Endodermal cell (in vitro differentiated cells): ENCODE measurements at regions not wholly inside any gene's neighbourhood (a gene's known extent, or its start where the extent isn't known, plus 50 kb on each side); places are given as distances from the start of the nearest gene placed in this dataset.
A peak's percentile ranks its signal among the peaks of the same experiment; 100 is the strongest.
"Not testable (repeated sequence)": the region's sequence is repeated elsewhere in the genome, so short reads cannot be mapped to it uniquely, and the experiment has no call there.

Experiments used
- DNase-seq: peaks from one replicate; pipeline ENCODE4 v3.0.0-alpha.2; 2017
- H3K27ac ChIP-seq: 2 replicates; pipeline ENCODE4 v1.5.1; 2013; ENCODE audit warnings: mild to moderate bottlenecking, low read depth, low read length, moderate library complexity
- H3K27me3 ChIP-seq: 2 replicates; pipeline ENCODE4 v1.6.1; 2013; ENCODE audit warnings: mild to moderate bottlenecking, low read length, moderate library complexity; ENCODE audit not compliant: insufficient read depth, control insufficient read depth, poor library complexity, severe bottlenecking
- H3K36me3 ChIP-seq: 2 replicates; pipeline ENCODE4 v1.7.0; 2013; ENCODE audit warnings: mild to moderate bottlenecking, low read length, moderate library complexity; ENCODE audit not compliant: control insufficient read depth, insufficient read depth
- H3K4me1 ChIP-seq: one replicate; pipeline ENCODE4 v1.7.0; 2013; ENCODE audit warnings: low read length; ENCODE audit not compliant: control insufficient read depth, insufficient read depth
- H3K4me3 ChIP-seq: 2 replicates; pipeline ENCODE4 v1.5.1; 2013; ENCODE audit warnings: mild to moderate bottlenecking, low read length, moderate library complexity
- H3K9ac ChIP-seq: 2 replicates; pipeline ENCODE4 v1.6.1; 2013; ENCODE audit warnings: mild to moderate bottlenecking, low read length, moderate library complexity; ENCODE audit not compliant: poor library complexity, severe bottlenecking; ENCODE audit errors: extremely low read depth
- H3K9me3 ChIP-seq: 2 replicates; pipeline ENCODE4 v1.6.1; 2013; ENCODE audit warnings: mild to moderate bottlenecking, low read length, moderate library complexity; ENCODE audit not compliant: control insufficient read depth
- H3K27ac Mint-ChIP-seq: 2 replicates; pipeline ENCODE4 v1.8.0; 2020; ENCODE audit warnings: mixed read lengths
- H3K27me3 Mint-ChIP-seq: 2 replicates; pipeline ENCODE4 v1.8.0; 2021; ENCODE audit warnings: mild to moderate bottlenecking, mixed read lengths; ENCODE audit not compliant: insufficient read depth
- H3K36me3 Mint-ChIP-seq: 2 replicates; pipeline ENCODE4 v1.8.0; 2020; ENCODE audit warnings: low read depth, mixed read lengths
- H3K4me1 Mint-ChIP-seq: 2 replicates; pipeline ENCODE4 v1.8.0; 2020; ENCODE audit warnings: mixed read lengths
- H3K4me3 Mint-ChIP-seq: 2 replicates; pipeline ENCODE4 v1.8.0; 2020; ENCODE audit warnings: mild to moderate bottlenecking, moderate library complexity, mixed read lengths
- H3K9me3 Mint-ChIP-seq: 2 replicates; pipeline ENCODE4 v1.8.0; 2020; ENCODE audit warnings: mild to moderate bottlenecking, mixed read lengths
- WGBS, 2 experiments: methylation state at CpG; one replicate each; pipeline versions ENCODE4 v1.1.5 to v1.1.7; 2013; ENCODE audit warnings: missing lambda C conversion rate in 2 of 2, mixed read lengths in 1 of 2; ENCODE audit not compliant: insufficient coverage in 1 of 2, insufficient read length in 1 of 2; 5-methylcytosine and 5-hydroxymethylcytosine counted together

- H3K4me3 Mint-ChIP-seq, H3K9ac ChIP-seq, H3K9me3 Mint-ChIP-seq, DNase-seq, H3K4me1 ChIP-seq, H3K27ac ChIP-seq, H3K36me3 ChIP-seq, H3K36me3 Mint-ChIP-seq, H3K4me1 Mint-ChIP-seq, H3K27me3 Mint-ChIP-seq, H3K9me3 ChIP-seq, H3K27ac Mint-ChIP-seq, H3K4me3 ChIP-seq, H3K27me3 ChIP-seq: not testable (repeated sequence)
- 100% methylated on average over 2 of the region's 2 CpGs; no CpG with 5 or more reads in 1 of the 2 experiments for WGBS, 2 experiments
Observed at GRCh38 chr9:40097992-40098391, 742.5 kb downstream of the SPATA31A1 start.

GRCh38 chr9:40106003-40106782 is 750.7 kb downstream of the SPATA31A1 start:
- H3K27me3 ChIP-seq, H3K4me3 ChIP-seq, H3K4me1 Mint-ChIP-seq, H3K36me3 Mint-ChIP-seq, H3K27me3 Mint-ChIP-seq, H3K9me3 Mint-ChIP-seq, H3K9me3 ChIP-seq, H3K27ac ChIP-seq, H3K9ac ChIP-seq, H3K4me1 ChIP-seq, H3K36me3 ChIP-seq: not testable (repeated sequence)
- Mint-ChIP-seq H3K27ac (peak overlapping the region; percentile 35), H3K4me3 (peak overlapping the region; percentile 74)
- no CpG with 5 or more reads among the region's 71 CpGs for WGBS, 2 experiments
- peak; percentile 54 for DNase-seq

DNA sequence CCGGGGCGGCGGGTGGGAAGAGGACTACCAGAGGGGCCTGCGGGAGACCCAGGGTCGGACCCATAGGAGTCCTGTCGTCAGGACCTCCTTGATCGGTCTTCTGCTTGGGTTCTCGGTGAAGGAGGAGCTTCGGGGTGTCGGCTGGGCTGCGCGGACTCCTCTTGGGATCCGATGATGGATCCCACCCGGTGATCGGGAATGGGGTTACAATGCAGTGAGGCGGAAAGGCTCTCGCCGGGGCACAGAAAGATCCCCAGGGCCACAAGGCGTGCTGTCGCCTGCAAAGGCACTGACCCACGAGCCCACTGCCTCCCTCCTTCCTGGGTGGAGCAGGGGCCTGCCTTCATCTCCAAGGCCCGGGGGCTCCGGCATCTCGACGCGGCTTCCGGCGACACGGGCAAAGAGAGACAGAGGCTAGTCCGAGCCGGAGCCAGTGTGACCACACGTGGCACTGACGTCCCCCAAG is 751.3 kb downstream of the SPATA31A1 start:
- H3K27ac Mint-ChIP-seq, H3K4me1 Mint-ChIP-seq, H3K27ac ChIP-seq, H3K36me3 ChIP-seq, H3K9me3 Mint-ChIP-seq, H3K9ac ChIP-seq, H3K36me3 Mint-ChIP-seq, DNase-seq, H3K9me3 ChIP-seq, H3K27me3 Mint-ChIP-seq, H3K4me3 ChIP-seq, H3K27me3 ChIP-seq, H3K4me1 ChIP-seq: not testable (repeated sequence)
- WGBS, 2 experiments: no CpG with 5 or more reads among the region's 33 CpGs
- H3K4me3 Mint-ChIP-seq: peak overlapping the region; percentile 74

DNA sequence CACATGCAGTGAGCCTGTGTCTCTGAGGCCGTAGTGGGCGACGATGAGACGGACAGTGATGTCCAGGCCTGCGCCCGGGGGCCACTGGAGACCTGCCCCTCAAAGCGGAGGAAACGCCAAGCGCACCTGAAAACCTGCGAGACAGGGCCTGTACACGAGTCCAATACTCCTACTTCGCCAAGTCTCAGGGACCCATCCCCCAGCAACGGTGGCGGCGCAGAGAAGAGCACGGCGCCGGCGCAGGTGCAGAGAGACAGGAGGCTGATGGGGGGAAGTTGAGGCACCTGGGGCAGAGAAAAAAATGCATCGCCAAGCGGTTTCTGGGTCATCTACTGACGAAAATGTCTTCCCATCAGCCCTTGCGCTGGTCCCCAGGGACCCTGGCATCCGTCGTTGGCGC is 751.8 kb downstream of the SPATA31A1 start:
- not testable (repeated sequence) for H3K27me3 Mint-ChIP-seq, H3K9me3 ChIP-seq, H3K9ac ChIP-seq, H3K4me3 Mint-ChIP-seq, H3K4me3 ChIP-seq, H3K4me1 ChIP-seq, H3K36me3 Mint-ChIP-seq, H3K27me3 ChIP-seq, DNase-seq, H3K27ac Mint-ChIP-seq, H3K4me1 Mint-ChIP-seq, H3K27ac ChIP-seq, H3K36me3 ChIP-seq, H3K9me3 Mint-ChIP-seq
- WGBS, 2 experiments: no CpG with 5 or more reads among the region's 26 CpGs

DNA sequence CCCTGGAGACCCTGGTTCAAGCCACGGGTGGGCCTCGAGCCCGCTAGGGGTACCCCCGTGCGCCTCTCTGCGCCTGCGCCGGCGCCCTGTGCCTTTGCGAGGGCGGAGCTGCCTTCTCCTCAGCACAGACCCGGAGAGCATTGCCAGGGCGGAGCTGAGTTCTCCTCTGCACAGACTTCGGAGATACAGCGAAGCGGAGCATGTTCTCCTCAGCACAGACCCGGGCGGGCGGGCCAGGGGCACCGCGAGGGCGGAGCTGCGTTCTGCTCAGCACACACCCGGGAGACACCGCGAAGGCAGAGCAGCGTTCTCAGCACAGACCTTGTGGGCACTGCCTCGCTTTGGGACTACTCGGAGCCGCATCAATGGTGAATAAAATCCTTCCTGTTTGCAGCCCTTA is 753.0 kb downstream of the SPATA31A1 start:
- not testable (repeated sequence) for H3K9me3 ChIP-seq, H3K4me1 Mint-ChIP-seq, H3K36me3 ChIP-seq, DNase-seq, H3K36me3 Mint-ChIP-seq, H3K27ac Mint-ChIP-seq, H3K4me1 ChIP-seq, H3K27ac ChIP-seq, H3K27me3 ChIP-seq, H3K4me3 ChIP-seq, H3K9me3 Mint-ChIP-seq, H3K9ac ChIP-seq, H3K27me3 Mint-ChIP-seq, H3K4me3 Mint-ChIP-seq
- no CpG with 5 or more reads among the region's 30 CpGs for WGBS, 2 experiments

GRCh38 chr9:40110751-40111150 is 755.3 kb downstream of the SPATA31A1 start:
- not testable (repeated sequence) for H3K9me3 ChIP-seq, DNase-seq, H3K4me3 Mint-ChIP-seq, H3K9me3 Mint-ChIP-seq, H3K27me3 ChIP-seq, H3K9ac ChIP-seq, H3K27ac Mint-ChIP-seq, H3K27ac ChIP-seq, H3K36me3 ChIP-seq, H3K36me3 Mint-ChIP-seq, H3K4me1 Mint-ChIP-seq, H3K4me1 ChIP-seq, H3K4me3 ChIP-seq, H3K27me3 Mint-ChIP-seq
- no CpG with 5 or more reads among the region's 18 CpGs for WGBS, 2 experiments

- H3K4me3 Mint-ChIP-seq: not testable (repeated sequence)
Observed at GRCh38 chr9:40111571-40111970, 756.1 kb downstream of the SPATA31A1 start.

More at GRCh38 chr9:40111571-40111970, 756.1 kb downstream of the SPATA31A1 start:
- not testable (repeated sequence) for H3K4me3 ChIP-seq, H3K4me1 ChIP-seq, H3K9me3 ChIP-seq, DNase-seq, H3K27me3 Mint-ChIP-seq, H3K27ac Mint-ChIP-seq, H3K36me3 Mint-ChIP-seq, H3K9ac ChIP-seq, H3K27ac ChIP-seq, H3K36me3 ChIP-seq, H3K9me3 Mint-ChIP-seq, H3K4me1 Mint-ChIP-seq, H3K27me3 ChIP-seq
- 93% methylated on average over 3 of the region's 27 CpGs; no CpG with 5 or more reads in 1 of the 2 experiments for WGBS, 2 experiments
